ENCODE measurements at regions not wholly inside any gene's neighbourhood (a gene's known extent, or its start where the extent isn't known, plus 50 kb on each side); places are given as distances from the start of the nearest gene placed in this dataset.

- no peak for TF ChIP-seq CTCF (IDR thresholded peaks at IDR 0.05)
- no peak for TF ChIP-seq POLR2A (IDR thresholded peaks at IDR 0.05)
- no peak for TF ChIP-seq POLR2AphosphoS5 (IDR thresholded peaks at IDR 0.05)
Measured at GRCh38 chr5:166823360-166823759, 1468.1 kb upstream of the WWC1 start.

All from transverse colon (tissue), 4 donors.